Chondrocyte (in vitro differentiated cells): ENCODE measurements at regions not wholly inside any gene's neighbourhood (a gene's known extent, or its start where the extent isn't known, plus 50 kb on each side); places are given as distances from the start of the nearest gene placed in this dataset.

Experiments used
- DNase-seq: peaks from one replicate; pipeline ENCODE4 v3.0.0; 2021; ENCODE audit warnings: mixed read lengths, low spot score
- H3K27ac Mint-ChIP-seq: one replicate; pipeline ENCODE4 v1.8.0; 2021; ENCODE audit warnings: mild to moderate bottlenecking, moderate library complexity, mixed read lengths; ENCODE audit not compliant: unreplicated experiment
- H3K27me3 Mint-ChIP-seq: 2 replicates; pipeline ENCODE4 v1.8.0; 2021; ENCODE audit warnings: low read depth, mixed read lengths
- H3K36me3 Mint-ChIP-seq: 2 replicates; pipeline ENCODE4 v1.8.0; 2021; ENCODE audit warnings: low read depth, mixed read lengths
- H3K4me1 Mint-ChIP-seq: 2 replicates; pipeline ENCODE4 v1.8.0; 2021; ENCODE audit warnings: low read depth, mild to moderate bottlenecking, mixed read lengths
- H3K4me3 Mint-ChIP-seq: one replicate; pipeline ENCODE4 v1.8.0; 2021; ENCODE audit warnings: mild to moderate bottlenecking, moderate library complexity, mixed read lengths; ENCODE audit not compliant: unreplicated experiment
- H3K9me3 Mint-ChIP-seq: 2 replicates; pipeline ENCODE4 v1.8.0; 2021; ENCODE audit warnings: low read depth, mixed read lengths
- CTCF ChIP-seq: fragments of 200-600 bp; sonication (generic); IDR thresholded peaks from 2 replicates; pipeline ENCODE4 v1.5.0; 2021; ENCODE audit warnings: antibody characterized with exemption, mild to moderate bottlenecking, moderate library complexity

GRCh38 chr16:50469744-50470321 is 78.4 kb upstream of the NKD1 start:
- TF ChIP-seq CTCF = no peak
- Mint-ChIP-seq H3K27ac (no peak overlapping the region), H3K27me3 (peaks cover 46% of the 10 kb centered on the region), H3K4me1 (peaks cover 12% of the 10 kb centered on the region), H3K4me3 (no peak overlapping the region), H3K9me3 (peaks cover 12% of the 10 kb centered on the region), H3K36me3 (no peaks in the 10 kb centered on the region)
- DNase-seq = no peak

- Mint-ChIP-seq H3K36me3 (no peaks in the 10 kb centered on the region), H3K27me3 (peaks cover 47% of the 10 kb centered on the region), H3K27ac (no peak overlapping the region), H3K4me1 (peaks cover 12% of the 10 kb centered on the region), H3K9me3 (peaks cover 12% of the 10 kb centered on the region), H3K4me3 (peak overlapping the region; percentile 40)
- no peak for TF ChIP-seq CTCF
- DNase-seq = peak; percentile 19
These were observed 79.0 kb upstream of the NKD1 start for GRCh38 chr16:50469121-50469743.

- Mint-ChIP-seq H3K4me3 (peak overlapping the region; percentile 60), H3K27ac (no peak overlapping the region), H3K27me3 (peaks cover 52% of the 10 kb centered on the region), H3K36me3 (no peaks in the 10 kb centered on the region), H3K4me1 (peaks cover 12% of the 10 kb centered on the region), H3K9me3 (peaks cover 12% of the 10 kb centered on the region)
- no peak for TF ChIP-seq CTCF
- DNase-seq = no peak
These were observed 79.5 kb upstream of the NKD1 start for GRCh38 chr16:50468749-50469078.

- Mint-ChIP-seq H3K4me1 (peaks cover 8% of the 10 kb centered on the region), H3K27ac (no peak overlapping the region), H3K27me3 (peaks cover 56% of the 10 kb centered on the region), H3K36me3 (no peaks in the 10 kb centered on the region), H3K9me3 (peaks cover 12% of the 10 kb centered on the region), H3K4me3 (peak overlapping the region; percentile 60)
- no peak for TF ChIP-seq CTCF
- no peak for DNase-seq
These were observed 80.0 kb upstream of the NKD1 start for GRCh38 chr16:50467943-50468748.

- no peak overlapping the region for H3K27ac Mint-ChIP-seq
- peaks cover 61% of the 10 kb centered on the region for H3K27me3 Mint-ChIP-seq
- no peak for DNase-seq
- H3K9me3 Mint-ChIP-seq = peaks cover 12% of the 10 kb centered on the region
- H3K4me3 Mint-ChIP-seq = peak overlapping the region; percentile 58
- H3K4me1 Mint-ChIP-seq = peaks cover 8% of the 10 kb centered on the region
- no peak for TF ChIP-seq CTCF
- no peaks in the 10 kb centered on the region for H3K36me3 Mint-ChIP-seq
These were observed 80.6 kb upstream of the NKD1 start for GRCh38 chr16:50467559-50467942.
